GM12873 (cell line): ENCODE measurements at regions not wholly inside any gene's neighbourhood (a gene's known extent, or its start where the extent isn't known, plus 50 kb on each side); places are given as distances from the start of the nearest gene placed in this dataset.

Experiments
- TF ChIP-seq, protein P1 (sequence below): IDR thresholded peaks from 2 replicates; pipeline ENCODE4 v1.5.1; 2012; ENCODE audit warnings: low read depth, mild to moderate bottlenecking, moderate library complexity, low read length, control low read depth; ENCODE audit not compliant: insufficient read depth; ENCODE audit errors: missing control alignments

DNA sequence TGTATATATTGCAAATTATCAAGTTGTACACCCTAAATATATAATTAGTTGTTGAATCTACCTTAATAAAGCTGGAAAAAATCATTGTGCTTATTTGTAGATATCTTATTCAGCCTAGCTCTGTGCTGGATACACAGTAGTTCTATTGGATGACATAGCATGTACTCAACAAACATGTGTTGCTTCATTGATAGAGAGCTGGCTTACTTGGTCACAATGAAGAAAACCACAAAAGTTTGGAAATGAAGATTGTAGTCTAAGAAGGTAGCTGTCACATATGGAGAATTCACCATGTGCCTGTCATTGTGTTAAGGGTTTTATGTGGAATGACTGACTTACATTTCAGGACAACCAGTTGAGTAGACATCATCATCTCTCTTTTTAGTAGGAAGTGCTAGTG, 278.9 kb downstream of the LMO7 start:
- TF ChIP-seq, protein P1, sequence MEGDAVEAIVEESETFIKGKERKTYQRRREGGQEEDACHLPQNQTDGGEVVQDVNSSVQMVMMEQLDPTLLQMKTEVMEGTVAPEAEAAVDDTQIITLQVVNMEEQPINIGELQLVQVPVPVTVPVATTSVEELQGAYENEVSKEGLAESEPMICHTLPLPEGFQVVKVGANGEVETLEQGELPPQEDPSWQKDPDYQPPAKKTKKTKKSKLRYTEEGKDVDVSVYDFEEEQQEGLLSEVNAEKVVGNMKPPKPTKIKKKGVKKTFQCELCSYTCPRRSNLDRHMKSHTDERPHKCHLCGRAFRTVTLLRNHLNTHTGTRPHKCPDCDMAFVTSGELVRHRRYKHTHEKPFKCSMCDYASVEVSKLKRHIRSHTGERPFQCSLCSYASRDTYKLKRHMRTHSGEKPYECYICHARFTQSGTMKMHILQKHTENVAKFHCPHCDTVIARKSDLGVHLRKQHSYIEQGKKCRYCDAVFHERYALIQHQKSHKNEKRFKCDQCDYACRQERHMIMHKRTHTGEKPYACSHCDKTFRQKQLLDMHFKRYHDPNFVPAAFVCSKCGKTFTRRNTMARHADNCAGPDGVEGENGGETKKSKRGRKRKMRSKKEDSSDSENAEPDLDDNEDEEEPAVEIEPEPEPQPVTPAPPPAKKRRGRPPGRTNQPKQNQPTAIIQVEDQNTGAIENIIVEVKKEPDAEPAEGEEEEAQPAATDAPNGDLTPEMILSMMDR = no peak

DNA sequence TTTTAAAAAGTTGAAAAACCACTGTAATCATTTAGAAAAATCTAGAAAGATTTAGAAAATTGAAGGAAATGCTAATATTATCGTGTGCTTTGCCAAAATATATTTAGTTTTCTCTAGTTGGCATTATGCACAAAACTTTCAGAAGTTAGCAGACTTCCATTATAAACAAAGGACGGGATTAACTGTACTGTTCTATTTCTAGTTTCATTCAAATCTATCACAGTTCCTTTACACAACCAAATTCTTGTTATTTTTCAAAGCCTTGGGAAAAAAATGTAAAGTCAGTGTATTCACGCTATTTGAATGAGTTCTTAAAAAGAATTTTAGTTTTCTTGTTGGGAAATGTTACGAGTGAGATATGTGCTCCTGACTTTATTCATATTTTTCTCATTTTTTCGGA, 277.8 kb downstream of the LMO7 start:
- TF ChIP-seq, protein P1 = no peak

DNA sequence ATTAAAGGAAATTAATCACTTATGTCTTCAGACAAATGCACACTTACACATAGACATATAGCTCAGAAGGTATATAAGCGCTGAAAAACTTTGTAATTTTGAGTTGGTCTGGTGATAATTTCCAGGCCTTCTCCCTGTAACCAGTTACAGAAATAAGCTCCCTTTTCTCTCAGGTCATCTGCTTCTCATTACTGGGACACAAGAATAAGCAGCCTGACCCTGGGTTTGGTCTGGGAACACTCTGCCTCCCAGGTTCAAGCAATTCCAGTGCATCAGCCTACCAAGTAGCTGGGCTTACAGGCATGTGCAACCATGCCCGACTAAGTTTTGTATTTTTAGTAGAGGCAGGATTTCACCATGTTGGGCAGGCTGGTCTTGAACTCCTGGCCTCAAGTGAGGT, 274.5 kb downstream of the LMO7 start:
- TF ChIP-seq, protein P1 = no peak
